ENCODE measurements at regions not wholly inside any gene's neighbourhood (a gene's known extent, or its start where the extent isn't known, plus 50 kb on each side); places are given as distances from the start of the nearest gene placed in this dataset.

GRCh38 chr18:21164548-21165095, 53.0 kb upstream of the ROCK1 start:
- TF ChIP-seq EZH2 (IDR thresholded peaks at IDR 0.05) (no peak), POLR2AphosphoS5 (IDR thresholded peaks at IDR 0.05; ENCODE audit: borderline replicate concordance, low read depth, low read length) (no peak)

Data from SK-N-MC (cell line).